DND-41 (cell line): ENCODE measurements at regions not wholly inside any gene's neighbourhood (a gene's known extent, or its start where the extent isn't known, plus 50 kb on each side); places are given as distances from the start of the nearest gene placed in this dataset.

Source experiments
- ATAC-seq: fragments of 200-7000 bp; cut with Tn5 transposase; 3 replicates; pipeline ENCODE4 v1.9.1; 2021; ENCODE audit warnings: low read depth; ENCODE audit not compliant: insufficient read depth
- DNase-seq: peaks from one replicate; pipeline ENCODE4 v3.0.0-alpha.2; 2020
- H2AFZ ChIP-seq: 2 replicates; pipeline ENCODE4 v1.6.0; 2012; ENCODE audit warnings: low read depth, low read length
- H3K27ac ChIP-seq: 2 replicates; pipeline ENCODE4 v1.5.1; 2012; ENCODE audit warnings: low read length, inconsistent platforms
- H3K27me3 ChIP-seq: fragments of 200-600 bp; sonication (generic); 2 replicates; pipeline ENCODE4 v1.6.0; 2012; ENCODE audit warnings: low read length, mild to moderate bottlenecking, inconsistent platforms; ENCODE audit not compliant: insufficient read depth, poor library complexity
- H3K36me3 ChIP-seq: 2 replicates; pipeline ENCODE4 v1.5.1; 2012; ENCODE audit warnings: low read length, inconsistent platforms; ENCODE audit not compliant: insufficient read depth
- H3K4me1 ChIP-seq: 2 replicates; pipeline ENCODE4 v1.5.1; 2012; ENCODE audit warnings: mild to moderate bottlenecking, low read length; ENCODE audit not compliant: insufficient read depth
- H3K4me2 ChIP-seq: 2 replicates; pipeline ENCODE4 v1.6.0; 2012; ENCODE audit warnings: mild to moderate bottlenecking, moderate library complexity, low read length, inconsistent platforms; ENCODE audit not compliant: insufficient read depth
- H3K4me3 ChIP-seq, 2 experiments: fragments of 200-600 bp in 1 of 2; shearing (Covaris generic) in 1 of 2; 2 replicates each; pipeline ENCODE4 v1.5.1; 2012 to 2016; ENCODE audit warnings: inconsistent platforms in 2 of 2, low read length in 2 of 2, mild to moderate bottlenecking in 2 of 2, low read depth in 1 of 2, moderate library complexity in 1 of 2
- H3K79me2 ChIP-seq: 2 replicates; pipeline ENCODE4 v1.6.0; 2012; ENCODE audit warnings: low read length, inconsistent platforms; ENCODE audit not compliant: insufficient read depth
- H3K9ac ChIP-seq: 2 replicates; pipeline ENCODE4 v1.6.0; 2012; ENCODE audit warnings: low read depth, mild to moderate bottlenecking, inconsistent platforms, low read length, moderate library complexity
- H3K9me3 ChIP-seq: 2 replicates; pipeline ENCODE4 v1.5.1; 2012; ENCODE audit warnings: low read length, moderate library complexity, mild to moderate bottlenecking, inconsistent platforms; ENCODE audit not compliant: insufficient read depth, severe bottlenecking
- H4K20me1 ChIP-seq: 2 replicates; pipeline ENCODE4 v1.6.0; 2012; ENCODE audit warnings: low read length; ENCODE audit not compliant: insufficient read depth
- EZH2 ChIP-seq: IDR thresholded peaks from 3 replicates; pipeline ENCODE4 v1.6.1; 2012; ENCODE audit warnings: borderline replicate concordance, low read depth, mild to moderate bottlenecking, moderate library complexity, low read length, inconsistent platforms; ENCODE audit not compliant: severe bottlenecking
- TF ChIP-seq, protein P1 (sequence below): IDR thresholded peaks from 2 replicates; pipeline ENCODE4 v1.5.1; 2012; ENCODE audit warnings: borderline replicate concordance, low read length, moderate library complexity, mild to moderate bottlenecking; ENCODE audit not compliant: poor library complexity, severe bottlenecking; ENCODE audit errors: extremely low read depth

DNA sequence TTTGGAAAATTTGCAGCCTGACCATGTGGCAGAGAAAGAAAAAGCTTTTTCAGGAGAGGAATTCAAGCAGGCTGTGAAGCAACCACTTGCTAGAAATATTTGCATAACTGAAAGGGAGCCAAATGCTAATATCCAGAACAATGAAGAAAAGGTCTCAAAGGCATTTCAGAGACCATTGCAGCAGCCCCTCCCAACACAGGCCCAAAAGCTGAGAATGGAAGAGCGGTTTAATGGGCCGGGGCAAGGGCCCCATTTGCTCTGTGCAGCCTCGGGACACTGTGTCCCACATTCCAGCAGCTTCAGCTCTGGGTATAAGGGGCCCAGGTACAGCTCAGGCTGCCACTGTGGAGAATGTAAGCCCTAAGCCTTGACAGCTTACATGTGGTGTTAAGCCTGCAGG is 918.1 kb upstream of the POT1 start:
- DNase-seq = no peak
- no peaks in the 10 kb centered on the region for H3K4me1 ChIP-seq
- ATAC-seq = no peak
- TF ChIP-seq, protein P1, sequence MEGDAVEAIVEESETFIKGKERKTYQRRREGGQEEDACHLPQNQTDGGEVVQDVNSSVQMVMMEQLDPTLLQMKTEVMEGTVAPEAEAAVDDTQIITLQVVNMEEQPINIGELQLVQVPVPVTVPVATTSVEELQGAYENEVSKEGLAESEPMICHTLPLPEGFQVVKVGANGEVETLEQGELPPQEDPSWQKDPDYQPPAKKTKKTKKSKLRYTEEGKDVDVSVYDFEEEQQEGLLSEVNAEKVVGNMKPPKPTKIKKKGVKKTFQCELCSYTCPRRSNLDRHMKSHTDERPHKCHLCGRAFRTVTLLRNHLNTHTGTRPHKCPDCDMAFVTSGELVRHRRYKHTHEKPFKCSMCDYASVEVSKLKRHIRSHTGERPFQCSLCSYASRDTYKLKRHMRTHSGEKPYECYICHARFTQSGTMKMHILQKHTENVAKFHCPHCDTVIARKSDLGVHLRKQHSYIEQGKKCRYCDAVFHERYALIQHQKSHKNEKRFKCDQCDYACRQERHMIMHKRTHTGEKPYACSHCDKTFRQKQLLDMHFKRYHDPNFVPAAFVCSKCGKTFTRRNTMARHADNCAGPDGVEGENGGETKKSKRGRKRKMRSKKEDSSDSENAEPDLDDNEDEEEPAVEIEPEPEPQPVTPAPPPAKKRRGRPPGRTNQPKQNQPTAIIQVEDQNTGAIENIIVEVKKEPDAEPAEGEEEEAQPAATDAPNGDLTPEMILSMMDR = no peak
- TF ChIP-seq EZH2 = no peak
- no peaks in the 10 kb centered on the region for H3K9me3 ChIP-seq
- no peaks in the 10 kb centered on the region for H3K79me2 ChIP-seq
- no peak overlapping the region for H3K27ac ChIP-seq
- no peak overlapping the region for H3K4me2 ChIP-seq
- no peaks in the 10 kb centered on the region for H3K27me3 ChIP-seq
- H4K20me1 ChIP-seq = no peaks in the 10 kb centered on the region
- H3K4me3 ChIP-seq = no peak overlapping the region
- H3K9ac ChIP-seq = no peak overlapping the region
- H3K36me3 ChIP-seq = no peaks in the 10 kb centered on the region
- no peak overlapping the region for H2AFZ ChIP-seq

DNA sequence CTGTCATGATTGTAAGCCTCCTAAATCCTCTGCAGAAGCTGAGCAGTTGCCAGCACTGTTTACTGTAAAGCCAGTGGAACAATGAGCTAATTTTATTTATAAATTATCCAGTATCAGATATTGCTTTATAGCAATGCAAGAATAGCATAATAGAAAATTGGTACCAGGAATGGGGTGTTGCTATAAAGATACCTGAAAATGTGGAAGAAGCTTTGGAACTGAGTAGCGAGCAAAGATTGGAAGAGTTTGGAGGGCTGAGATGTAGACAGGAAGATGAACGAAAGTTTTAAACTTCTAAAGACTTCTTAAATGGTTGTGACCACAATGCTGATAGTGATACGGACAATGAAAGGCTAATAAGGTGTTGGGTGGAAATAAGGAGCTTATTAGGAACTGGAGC is 917.4 kb upstream of the POT1 start:
- no peaks in the 10 kb centered on the region for H3K79me2 ChIP-seq
- no peak overlapping the region for H3K4me3 ChIP-seq
- H4K20me1 ChIP-seq = no peaks in the 10 kb centered on the region
- no peak overlapping the region for H3K27ac ChIP-seq
- no peak for ATAC-seq
- no peaks in the 10 kb centered on the region for H3K4me1 ChIP-seq
- H3K36me3 ChIP-seq = no peaks in the 10 kb centered on the region
- H3K9ac ChIP-seq = no peak overlapping the region
- no peaks in the 10 kb centered on the region for H3K27me3 ChIP-seq
- no peak for DNase-seq
- TF ChIP-seq, protein P1 = no peak
- TF ChIP-seq EZH2 = no peak
- no peaks in the 10 kb centered on the region for H3K9me3 ChIP-seq
- no peak overlapping the region for H3K4me2 ChIP-seq
- no peak overlapping the region for H2AFZ ChIP-seq

DNA sequence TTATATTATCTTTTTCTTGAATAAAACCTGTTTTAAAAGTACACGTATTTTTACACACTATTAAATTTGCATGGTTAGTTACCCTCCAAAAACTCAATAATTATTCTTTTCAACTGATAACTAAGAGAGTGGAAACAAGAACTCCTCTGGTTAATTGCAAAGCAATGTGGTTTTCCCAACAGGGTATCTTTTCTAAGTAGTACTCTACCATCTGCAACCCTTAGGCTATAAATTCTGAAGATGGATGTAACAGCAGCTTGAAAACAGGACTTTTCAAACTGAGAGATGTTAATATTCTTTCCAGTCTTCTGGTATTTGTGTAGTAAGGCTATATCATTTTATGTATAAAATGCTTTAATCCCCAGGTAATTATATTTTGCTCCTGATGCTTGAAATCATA is 916.1 kb upstream of the POT1 start:
- H3K79me2 ChIP-seq = no peaks in the 10 kb centered on the region
- H3K36me3 ChIP-seq = no peaks in the 10 kb centered on the region
- no peak for TF ChIP-seq EZH2
- TF ChIP-seq, protein P1 = no peak
- H3K4me1 ChIP-seq = no peaks in the 10 kb centered on the region
- H3K4me3 ChIP-seq = no peak overlapping the region
- no peak overlapping the region for H3K4me2 ChIP-seq
- H3K27ac ChIP-seq = no peak overlapping the region
- ATAC-seq (no peak), DNase-seq (no peak)
- H3K27me3 ChIP-seq = no peaks in the 10 kb centered on the region
- no peak overlapping the region for H2AFZ ChIP-seq
- no peaks in the 10 kb centered on the region for H3K9me3 ChIP-seq
- no peaks in the 10 kb centered on the region for H4K20me1 ChIP-seq
- H3K9ac ChIP-seq = no peak overlapping the region

DNA sequence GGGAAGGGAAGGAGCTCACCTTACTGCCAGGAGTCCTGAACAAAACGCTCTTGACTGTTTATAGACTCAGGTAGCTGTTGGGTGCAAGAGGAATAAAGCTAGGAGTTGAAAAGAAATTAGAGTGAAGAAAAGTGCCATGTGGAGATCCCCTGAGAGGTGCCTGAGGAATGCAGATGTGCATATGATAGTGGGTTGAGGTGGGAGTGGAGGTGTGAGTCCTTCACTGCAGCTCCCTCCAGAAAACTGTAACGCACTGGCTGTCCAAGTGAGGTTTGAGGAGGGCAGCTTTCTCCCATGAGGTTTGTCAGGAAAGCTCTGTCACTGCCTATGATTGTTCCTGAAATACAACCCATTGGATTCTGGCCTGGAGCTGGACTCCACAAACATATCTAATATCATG is 904.8 kb upstream of the POT1 start:
- DNase-seq (no peak), ATAC-seq (no peak)
- no peaks in the 10 kb centered on the region for H3K79me2 ChIP-seq
- no peak for TF ChIP-seq EZH2
- TF ChIP-seq, protein P1 = no peak
- no peaks in the 10 kb centered on the region for H3K27me3 ChIP-seq
- H4K20me1 ChIP-seq = no peaks in the 10 kb centered on the region
- no peak overlapping the region for H3K4me2 ChIP-seq
- no peak overlapping the region for H3K4me3 ChIP-seq
- no peaks in the 10 kb centered on the region for H3K36me3 ChIP-seq
- no peak overlapping the region for H2AFZ ChIP-seq
- H3K9ac ChIP-seq = no peak overlapping the region
- H3K9me3 ChIP-seq = no peaks in the 10 kb centered on the region
- no peaks in the 10 kb centered on the region for H3K4me1 ChIP-seq
- no peak overlapping the region for H3K27ac ChIP-seq
